Fibroblast of skin of back (primary cell): ENCODE measurements at regions not wholly inside any gene's neighbourhood (a gene's known extent, or its start where the extent isn't known, plus 50 kb on each side); places are given as distances from the start of the nearest gene placed in this dataset.

Experiments used
- DNase-seq: peaks from one replicate; pipeline ENCODE4 v3.0.0-alpha.2; 2013

DNA sequence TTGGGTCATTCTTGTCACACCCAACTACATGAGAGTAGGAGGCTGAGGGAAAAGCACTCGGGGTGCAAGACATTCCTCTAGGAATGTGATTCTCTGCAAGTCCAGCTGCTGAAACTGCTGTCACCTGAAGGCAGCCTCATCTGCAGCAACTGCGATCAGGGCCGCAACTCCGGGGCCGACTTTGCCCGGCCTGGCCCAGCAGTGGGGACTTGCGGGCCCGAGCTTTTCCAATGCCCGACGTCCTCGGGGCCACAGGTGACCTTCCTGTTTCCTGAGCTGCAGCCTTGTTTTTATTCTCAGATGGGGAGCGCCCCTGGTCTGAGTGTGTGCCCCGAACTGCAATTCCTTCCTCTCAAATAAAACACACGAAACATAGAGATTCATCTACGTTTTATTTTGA is 104.7 kb upstream of the NKX1-1 start:
- no peak for DNase-seq

DNA sequence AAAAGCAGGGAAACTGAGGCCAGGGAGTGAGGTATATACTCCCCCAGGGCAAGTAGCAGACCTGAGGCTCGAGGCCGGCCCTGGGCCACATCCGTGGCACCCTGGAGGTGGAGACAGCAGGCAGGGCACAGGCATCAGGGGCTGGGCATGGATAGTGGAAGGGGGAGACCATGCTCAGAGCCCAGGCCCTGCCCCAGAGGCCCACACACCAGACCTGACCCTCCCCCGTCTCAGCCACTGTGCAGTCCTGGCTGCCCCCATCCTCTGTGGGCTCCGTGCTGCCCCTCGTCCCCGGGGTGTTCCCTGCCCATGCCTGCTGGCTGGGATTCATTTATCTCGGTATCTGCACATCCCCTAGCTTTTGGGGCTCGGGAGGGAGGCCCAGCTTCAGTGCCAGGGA is 103.1 kb upstream of the NKX1-1 start:
- no peak for DNase-seq

DNA sequence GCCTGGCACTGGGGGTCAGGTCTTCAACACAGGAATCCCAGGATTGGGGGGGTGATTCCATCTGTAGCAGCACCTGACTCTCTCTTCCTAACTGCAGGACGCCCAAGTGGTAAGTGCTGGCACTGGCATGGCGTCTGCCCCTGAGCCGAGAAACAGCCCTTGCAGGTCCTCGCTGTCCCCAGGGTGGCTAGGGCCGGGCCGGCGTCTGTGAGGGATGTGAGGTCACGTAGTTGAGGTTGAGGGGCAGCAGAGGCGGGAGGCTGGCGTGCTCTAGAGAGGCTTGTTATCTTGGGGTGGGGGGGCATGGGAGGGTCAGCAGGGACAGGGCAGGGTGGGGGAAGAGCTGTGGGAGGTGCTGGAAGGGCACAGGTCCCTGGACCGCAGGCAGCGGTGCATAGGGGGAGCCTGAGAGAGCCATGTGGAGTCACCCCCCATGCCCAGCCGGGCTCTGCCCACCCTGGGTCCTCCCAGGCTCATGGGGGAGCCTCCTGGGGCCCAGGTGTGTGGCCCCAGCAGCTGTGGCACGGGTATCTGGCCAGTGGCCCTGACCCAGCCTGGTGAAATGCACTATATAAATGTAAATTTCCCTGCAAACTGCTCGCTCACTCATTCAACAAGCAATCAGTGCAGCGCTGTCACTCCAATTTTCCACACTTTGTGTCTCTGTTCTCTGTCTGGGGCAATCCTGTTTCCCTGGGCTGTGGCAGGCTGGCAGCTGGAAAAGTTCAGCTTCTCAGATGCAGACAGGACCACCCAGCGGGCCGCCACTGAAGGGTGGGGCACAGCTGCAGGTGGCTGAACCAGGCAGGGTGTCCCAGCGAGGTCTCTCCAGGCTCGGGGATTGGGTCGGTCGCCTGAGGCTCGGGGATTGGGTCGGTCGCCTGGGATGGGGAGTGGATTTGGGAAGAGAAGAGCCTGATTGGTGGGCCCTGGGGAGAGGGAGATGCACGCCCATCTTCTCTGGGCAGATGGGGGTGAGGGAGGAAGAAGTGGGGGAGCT is 102.2 kb upstream of the NKX1-1 start:
- no peak for DNase-seq

DNA sequence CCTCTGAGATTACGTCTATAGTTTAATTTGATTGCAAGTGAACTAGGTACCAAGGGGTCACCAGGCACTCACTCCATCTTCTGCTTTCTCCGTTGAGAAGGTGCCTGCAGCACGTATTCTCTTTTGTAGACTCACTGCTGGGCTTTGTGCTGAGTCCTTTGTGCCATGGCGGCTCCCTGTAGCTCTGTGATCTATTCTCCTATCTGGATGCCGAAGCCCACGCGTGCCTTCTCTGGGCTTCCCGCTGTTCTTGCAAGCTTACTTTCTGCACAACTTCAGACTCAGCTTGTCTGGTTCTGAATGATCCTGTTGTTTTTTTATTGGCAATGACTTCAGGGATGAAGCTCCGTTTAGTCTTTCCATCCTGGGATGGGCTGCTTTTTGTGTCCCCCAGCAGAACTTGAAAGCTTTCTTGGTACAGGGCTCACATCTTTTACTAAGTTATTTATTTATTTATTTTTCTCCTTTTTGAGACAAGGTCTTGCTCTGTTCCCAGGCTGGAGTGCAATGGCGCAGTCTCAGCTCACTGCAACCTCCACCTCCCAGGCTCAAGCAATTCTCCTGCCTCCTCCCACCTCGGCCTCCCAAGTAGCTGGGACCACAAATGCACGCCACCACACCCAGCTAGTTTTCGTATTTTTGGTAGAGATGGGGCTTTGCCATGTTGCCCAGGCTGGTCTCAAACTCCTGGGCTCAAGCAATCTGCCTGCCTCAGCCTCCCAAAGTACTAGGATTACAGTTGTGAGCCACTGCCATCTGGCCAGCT is 100.9 kb upstream of the NKX1-1 start:
- no peak for DNase-seq

DNA sequence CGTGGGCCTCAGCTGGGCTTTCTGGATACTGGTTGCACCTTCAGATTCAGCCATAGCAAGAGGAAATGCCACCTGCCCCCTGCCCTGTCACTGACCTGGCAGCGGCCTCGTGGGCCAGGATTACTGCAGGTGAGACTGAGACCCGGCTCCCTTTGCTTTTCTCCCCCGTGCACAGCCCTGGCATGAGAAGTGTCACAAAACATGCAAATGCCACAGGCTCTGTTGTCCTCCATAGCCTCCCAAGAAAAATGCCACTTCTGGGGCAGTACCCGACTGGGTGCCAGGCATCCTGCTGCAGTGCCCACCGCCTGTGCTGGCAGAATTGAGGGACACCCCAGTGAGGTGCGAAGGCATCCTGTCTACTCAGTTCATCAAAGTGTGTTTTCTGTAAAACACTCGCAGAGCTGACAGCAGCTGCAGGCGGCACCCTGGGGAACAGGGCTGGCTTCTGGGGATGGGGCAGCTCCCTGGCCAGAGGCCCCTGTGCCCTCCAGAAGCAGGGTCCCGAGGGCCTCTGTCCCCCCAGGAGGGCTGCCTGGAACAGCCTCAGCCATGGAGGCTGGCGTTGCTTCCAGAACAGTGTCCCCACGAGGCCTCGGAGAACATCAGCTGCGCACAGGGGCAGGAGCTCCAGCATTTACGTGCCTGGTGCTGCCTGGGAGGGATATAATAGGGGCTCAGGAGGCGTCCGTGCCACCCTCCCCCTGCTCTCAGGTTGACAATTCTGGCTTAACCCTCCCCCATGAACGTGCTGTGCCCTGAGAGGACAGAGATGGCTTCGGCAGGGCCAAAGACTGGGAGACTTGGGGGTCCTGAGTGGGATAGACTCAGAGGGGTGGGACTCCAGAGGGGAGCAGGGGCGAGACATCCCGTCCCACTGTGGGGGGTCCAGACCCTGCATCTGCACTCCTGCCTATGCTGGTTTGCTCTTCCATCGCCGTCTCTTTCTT is 99.5 kb upstream of the NKX1-1 start:
- no peak for DNase-seq

DNA sequence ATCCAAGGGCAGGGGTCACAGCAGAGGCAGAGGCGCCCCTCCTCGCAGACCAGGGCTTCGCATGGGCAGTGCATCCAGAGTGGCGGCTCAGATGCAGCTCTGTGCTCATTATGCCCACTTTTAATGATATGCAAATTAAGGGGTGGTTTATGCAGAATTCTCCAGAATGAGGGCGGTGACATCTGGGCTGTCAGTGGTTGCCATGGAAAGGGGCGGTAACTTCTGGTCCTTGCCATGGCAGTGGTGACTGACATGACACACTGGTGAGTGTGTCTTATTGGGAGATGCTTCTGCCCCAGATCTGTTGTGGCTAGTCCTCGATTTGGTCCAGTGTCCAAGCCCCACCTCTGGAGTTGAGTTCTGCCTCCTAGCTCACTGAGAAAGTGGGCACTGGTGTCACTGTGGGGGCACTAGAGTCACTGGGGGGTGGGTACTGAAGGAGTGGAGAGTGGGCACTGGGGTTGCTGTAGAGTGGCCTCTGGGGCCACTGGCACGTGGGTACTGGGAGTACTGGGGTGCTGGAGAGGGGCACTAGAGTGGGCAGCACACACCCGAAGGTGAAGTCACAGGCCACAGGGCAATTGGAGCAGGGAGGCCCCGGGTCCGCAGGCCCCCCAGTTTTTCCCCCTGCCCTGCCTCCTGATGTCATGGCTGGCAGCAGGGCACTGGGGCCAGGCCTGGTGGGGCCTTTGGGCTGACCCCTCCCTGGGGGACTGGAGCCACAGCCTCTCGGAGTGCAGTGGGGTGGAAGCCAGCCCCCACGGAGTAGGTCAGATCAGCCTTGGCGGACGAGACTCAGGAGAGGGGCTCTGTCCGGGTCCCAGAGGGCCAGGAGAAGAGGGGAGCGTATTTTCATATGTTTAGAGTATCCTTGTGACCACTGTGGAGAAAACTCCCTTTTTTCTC is 98.6 kb upstream of the NKX1-1 start:
- DNase-seq: no peak

DNA sequence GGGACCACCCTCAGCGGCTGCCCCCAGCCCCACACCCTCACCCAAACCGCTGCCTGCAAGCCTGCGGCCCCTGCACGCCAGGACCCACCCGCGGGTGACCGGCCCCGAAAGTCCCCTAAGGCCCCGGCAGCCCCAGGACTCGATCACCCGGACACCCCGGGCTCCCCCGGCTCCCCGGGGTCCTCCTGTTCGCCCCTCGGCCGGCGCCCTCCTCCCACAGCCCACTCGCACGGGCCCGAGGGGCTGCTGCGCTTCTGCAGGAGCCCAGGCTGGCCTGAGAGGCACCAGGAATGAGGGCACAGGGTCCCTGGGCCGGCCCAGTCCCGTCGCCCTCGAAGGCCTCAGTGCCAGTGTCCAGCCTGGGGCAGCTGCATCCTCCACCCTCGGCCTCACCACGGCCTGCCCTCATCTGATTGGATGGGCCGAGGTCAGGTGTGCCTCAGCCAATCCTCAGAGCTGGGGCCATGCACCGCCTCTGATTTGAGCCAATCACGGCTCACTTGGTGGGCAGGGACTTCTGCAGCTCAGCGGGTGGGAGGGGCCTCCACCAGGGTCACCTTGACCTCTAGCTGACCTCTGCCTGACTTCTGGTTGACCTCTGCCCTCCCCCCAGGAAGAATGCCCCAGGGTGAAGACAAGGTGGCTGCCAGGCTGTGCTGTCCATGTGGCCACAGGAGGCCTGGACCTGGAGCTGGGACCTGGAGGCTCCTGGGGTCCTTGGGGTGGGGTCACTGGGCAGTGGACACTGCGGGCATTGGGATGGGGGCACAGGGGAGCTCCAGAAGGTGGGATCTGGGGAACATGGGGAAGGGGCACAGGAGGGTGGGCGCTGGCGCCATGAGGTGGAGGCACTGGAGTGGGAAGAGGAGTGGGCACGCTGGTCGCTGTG is 97.6 kb upstream of the NKX1-1 start:
- DNase-seq: no peak

DNA sequence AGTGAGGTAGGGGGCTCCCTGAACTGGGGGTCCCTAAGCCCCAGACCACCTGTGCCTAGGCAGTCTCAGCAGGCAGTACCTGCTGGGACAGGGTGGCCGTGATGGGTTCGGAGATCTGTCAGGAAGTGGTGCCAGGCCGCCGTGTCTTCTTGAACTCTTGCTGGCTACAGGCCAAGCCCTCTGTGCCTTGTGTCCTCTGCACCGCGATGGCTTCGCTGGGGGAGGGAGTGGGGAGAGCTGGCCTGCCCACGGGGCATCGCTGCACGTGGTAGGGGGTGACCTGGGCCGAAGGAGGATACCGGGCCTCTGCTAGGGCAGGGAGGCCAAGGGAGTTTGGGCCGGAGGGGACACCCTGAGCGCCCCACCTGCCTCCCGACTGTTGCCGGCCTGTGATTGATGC is 96.7 kb upstream of the NKX1-1 start:
- DNase-seq: no peak

DNA sequence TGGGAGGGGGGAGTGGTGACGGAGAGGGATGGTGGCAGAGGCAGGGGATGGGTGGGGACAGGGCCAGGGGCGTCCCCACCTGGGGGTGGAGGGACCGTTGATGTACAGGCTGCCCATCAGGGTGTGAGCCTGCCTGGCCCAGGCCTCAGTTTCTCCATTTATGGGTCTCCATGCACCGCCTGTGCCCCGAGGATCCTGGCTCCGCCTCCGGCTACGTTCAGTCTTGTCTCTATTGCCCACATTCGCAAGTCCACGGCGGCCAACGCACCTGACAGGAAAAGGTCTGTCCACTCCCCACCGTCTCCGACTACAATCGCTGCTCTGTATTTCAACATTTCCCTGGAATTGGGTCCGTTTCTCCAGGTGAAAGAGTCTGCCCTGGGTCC is 96.3 kb upstream of the NKX1-1 start:
- no peak for DNase-seq

DNA sequence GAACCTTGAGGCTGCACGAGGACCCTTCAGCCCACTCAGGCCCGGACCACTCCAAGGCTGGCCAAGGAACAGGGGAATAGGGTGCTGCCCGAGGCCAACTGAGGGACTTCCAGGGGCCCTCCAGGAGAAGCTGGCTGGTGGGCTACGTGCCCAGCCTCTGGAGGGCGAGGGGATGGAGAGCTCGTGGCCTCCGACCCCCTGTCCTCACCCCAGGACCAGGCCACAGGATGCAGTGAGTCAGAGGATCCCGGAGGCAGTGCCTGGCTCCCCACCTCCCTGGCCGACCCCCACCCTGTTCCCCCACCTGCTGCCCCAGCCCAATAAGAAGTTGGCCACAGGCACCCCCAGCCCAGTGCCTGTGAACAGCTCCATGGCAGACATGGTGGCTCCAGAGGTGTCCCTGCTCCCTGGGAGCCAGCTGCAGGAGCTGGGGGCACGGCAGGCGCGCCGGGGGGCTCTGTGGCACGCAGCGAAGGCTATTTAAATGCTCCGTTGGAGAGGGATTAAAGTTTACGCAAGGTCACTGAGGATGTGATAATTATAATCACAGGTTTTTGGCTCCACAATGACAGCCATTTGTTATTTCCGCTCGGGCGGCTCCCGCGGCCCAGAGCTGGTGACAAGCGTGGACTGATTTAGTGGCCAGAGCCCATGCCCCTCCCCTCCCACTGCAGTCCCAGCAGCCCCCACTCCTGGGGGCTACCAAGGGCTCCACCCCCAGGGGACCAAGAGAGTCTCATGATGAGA is 95.7 kb upstream of the NKX1-1 start:
- DNase-seq: no peak

DNA sequence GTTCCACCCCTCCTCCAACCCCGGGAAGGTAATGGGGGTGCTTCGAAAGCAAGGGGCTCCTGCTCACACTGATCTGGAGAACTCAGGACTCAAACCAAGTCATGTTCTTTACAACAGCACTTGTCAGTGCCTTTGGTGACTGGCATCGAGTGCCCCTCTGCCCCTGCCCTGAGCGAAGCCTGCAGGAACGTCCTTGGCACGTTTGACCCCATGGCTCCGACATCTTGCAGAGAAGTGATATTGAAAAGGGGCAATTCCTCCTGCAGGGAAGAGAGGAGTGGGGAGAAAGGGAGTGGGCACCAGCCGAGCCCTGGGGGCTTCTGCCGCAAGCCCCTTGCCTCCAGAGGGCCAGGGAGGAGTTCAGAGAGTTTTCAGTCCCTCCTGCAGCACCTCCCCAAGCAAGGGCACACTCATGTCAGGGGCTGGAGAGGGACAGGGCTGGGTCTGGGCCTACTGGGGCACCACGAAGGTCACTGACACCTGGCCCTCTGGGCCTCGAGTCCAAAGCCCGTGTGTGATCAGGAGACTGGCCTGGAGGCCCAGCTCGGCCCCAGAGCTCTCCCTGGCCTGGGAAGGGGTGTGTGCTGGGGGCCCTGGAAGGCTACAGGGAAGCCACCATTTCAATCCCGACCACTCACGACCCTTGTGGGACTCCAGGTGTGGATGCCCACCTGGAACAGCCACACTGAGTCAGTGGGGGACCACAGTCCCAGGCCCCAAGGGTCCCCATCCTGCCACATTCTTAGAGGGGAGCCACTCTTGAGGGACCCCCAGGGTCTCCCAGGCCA is 94.9 kb upstream of the NKX1-1 start:
- DNase-seq: no peak

DNA sequence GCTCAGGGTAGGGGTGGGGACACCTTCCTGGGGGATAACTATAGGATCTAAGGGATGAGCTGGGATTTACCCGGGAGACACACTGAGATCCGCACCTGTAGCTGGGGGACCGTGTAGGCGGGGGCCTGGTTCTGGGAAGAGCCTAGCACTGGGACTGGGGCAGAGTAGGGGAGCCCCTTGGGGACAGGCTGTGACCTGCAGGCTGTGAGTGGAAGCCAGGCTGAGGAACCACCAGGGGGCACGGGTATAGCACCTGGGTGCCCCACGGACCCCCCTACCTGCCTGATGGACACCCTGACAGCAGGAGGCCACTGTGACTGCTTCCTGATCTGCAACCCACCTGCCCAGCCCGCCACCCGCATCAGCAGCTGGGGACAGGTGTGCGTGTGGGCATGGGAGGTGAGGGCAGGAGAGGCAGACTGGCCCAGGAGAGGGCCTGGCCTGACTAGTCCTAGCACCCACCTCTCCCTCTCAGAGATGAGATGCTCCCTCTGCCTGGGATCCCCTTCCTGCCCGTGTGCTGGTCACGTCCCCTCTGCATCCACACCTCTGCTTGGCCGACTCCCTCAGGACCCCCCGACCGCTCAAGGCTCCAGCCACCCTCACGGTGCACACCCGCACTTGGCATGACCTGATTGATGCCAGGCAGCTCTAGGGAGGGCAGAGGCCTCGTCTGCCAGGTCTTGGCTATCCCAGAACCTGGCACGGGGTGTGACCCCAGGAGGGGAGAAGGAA is 94.2 kb upstream of the NKX1-1 start:
- no peak for DNase-seq

DNA sequence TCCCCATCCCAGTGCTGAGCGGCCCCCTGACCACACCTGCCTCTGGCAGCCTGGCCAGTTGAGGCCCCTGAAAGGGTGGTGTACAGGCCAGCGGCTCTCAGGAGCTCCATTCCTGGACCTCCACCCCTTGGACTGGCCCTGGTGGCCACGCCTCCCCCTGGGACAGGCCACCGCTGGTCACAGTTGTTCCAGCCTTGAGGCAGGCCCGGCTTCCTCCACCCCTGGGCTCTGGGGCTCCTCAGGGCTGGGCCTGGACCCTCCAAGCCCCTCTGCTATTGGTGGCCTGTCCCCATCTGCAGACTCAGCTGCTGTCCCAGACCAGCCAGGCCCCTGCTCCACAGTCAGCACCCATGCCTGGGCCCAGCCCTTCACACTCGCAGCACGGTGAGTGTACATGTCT is 93.2 kb upstream of the NKX1-1 start:
- no peak for DNase-seq

DNA sequence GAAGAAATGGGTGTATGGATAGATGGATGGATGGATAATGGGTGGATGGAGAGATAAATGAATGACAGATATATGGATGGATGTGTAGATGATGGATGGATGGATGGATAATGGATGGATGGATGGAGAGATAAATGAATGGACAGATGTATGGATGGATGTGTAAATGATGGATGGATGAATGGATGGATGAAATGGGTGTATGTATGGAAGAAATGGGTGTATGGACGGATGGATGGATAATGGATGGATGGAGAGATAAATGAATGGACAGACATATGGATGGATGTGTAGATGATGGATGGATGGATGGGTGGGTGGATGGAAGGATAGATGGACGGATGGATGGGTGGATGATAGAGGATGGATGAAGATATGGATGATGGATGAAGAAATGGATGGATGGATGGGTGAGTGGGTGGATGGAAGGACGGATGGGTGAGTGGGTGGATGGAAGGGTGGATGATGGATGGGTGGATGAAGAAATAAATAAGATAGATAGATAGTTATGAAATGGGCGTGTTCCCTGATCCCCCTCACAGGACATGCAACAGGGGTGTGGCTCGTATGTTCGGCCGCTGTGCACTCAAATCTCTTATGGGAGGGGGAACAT is 91.1 kb upstream of the NKX1-1 start:
- no peak for DNase-seq

DNA sequence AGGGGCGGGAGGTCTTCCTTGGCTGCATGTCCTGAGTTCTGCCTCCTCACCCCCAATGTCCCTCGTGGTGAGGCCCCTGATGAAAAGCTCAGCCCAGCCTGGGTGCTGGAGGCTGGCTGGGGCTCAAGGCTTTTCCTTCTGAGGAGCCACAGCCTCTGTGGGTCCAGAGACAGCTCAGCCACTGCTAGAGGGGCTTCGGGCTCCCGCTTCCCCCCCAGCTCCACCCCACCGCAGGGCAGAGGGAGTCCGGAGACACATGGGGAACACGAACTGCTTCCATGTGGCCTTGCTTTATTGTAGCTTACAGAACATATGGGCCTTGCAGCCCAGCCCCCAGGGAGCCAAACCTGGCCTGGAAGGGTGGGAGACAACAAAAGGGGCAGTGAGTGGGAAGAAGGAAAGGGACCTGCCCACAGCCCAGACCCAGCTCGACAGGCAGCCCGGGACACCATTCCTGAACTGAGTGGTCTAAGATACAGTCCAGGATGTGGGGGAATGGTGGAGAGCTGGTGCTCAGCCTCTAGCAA is 89.9 kb upstream of the NKX1-1 start:
- no peak for DNase-seq

DNA sequence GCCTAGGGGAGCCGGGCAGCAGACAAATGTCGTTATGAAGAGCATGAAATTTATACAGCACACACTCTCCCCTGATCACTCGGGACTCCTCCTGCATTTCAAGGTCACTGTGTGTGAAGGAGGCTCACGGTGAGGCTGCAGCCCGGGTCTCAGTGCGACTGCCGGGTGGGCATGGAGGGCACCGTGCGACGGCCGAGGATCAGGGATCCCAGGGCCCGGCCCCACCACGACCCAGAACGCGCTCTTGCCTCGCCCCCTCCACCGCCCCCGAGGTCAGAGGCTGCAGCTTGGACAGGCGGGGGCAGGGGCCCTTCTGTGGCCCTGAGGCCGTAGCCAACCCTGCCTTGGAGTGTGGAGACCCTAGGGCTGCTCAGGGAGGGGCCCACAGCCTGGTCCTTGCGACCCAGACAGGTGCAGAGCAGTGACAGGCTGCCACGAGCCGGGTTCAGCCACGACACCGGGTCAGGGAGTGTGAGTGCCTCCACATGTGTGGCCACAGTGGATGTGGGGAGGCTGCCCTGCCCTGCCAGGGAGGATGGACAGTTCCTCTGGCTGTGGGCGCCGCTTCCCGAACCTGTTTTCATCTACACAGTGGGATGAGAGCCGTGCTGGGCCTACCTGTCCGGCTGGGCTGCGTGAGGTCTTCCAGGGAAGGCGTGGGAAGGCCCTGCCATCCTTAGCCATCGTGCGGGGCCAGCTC is 89.3 kb upstream of the NKX1-1 start:
- no peak for DNase-seq
